NCI-H345 (cell line): ENCODE measurements at regions not wholly inside any gene's neighbourhood (a gene's known extent, or its start where the extent isn't known, plus 50 kb on each side); places are given as distances from the start of the nearest gene placed in this dataset.
A peak's percentile ranks its signal among the peaks of the same experiment; 100 is the strongest.
"Not testable (repeated sequence)": the region's sequence is repeated elsewhere in the genome, so short reads cannot be mapped to it uniquely, and the experiment has no call there.

Experiments used
- DNase-seq: peaks from one replicate; lab custom pipeline; 2025; lab: John Stamatoyannopoulos, UW

- DNase-seq, result no peak
Measured at GRCh38 chr2:138931284-138932256, 151.4 kb upstream of the NXPH2 start.

- no peak for DNase-seq
Measured at GRCh38 chr2:138930571-138930970, 150.4 kb upstream of the NXPH2 start.

DNA sequence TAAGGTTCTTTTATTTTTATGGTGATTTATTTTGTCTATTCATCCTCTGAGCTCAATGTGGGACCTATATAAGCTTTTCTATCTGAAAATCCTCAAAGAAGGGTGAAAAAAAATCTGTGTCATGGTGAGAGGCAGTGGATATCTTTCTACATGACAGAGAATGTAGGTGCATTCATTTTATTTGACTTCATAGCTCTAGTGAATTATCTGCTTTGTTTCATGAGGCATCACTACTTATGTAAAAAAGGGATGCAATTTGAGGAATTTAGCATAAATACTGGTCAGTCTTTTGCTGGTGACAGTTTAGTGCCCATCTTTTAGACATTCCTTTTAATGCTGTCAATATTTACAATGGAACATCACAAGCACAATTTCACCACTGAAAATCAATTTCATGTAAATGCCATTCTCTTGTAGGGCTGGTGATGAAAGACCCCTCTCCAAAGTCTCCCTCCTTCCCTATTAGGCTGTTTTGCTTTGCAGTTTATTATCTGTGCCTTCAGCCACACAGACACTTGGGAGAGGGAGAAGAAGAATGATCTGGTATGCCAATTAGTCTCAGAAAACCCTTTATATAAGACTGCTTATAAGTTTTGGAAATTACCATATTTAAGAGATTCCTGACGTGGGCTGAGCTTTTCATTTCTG lies 148.3 kb upstream of the NXPH2 start:
- DNase-seq, result no peak

GRCh38 chr2:138922973-138923563 lies 142.9 kb upstream of the NXPH2 start:
- peak; percentile 35 for DNase-seq

- DNase-seq, result no peak
Measured at GRCh38 chr2:138919120-138919747, 139.0 kb upstream of the NXPH2 start.

DNA sequence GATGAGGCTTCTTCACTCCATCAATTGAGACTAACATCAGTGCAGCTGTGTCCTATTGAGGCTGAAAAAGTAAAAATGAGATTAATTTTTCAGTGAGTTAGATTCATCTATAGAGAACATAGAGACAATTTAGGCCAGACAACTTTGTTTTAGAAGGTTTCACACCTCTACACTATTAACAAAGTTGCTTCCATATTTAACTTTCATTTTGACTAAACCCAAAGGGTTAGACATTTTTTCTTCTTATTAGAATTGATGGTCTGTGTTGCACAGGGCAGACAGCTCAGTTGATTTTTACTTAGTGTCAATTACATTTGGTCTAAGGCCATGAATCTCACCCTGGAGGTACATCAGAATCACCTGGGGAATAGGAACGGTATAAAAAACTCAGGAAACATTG lies 130.2 kb upstream of the NXPH2 start:
- no peak for DNase-seq

DNA sequence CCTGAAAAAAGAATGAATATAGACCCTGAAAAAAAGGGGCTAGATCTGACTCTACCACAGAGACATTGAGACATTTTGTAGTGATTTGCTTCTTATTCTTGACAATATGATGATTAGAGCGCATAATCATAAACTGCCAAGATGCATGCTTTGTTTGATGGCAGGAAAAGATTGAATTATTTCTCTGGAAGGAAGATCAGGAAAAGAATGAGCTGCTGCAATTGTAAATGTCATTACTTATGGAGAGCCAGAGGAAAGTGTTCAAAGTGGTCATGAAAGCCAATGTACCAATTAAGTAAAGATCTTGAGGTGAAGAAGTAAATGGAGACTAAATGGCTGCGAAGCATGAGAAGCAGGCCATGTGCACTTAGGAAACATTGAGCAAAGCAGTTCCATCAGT lies 126.4 kb upstream of the NXPH2 start:
- no peak for DNase-seq

- DNase-seq, result no peak
Measured at GRCh38 chr2:138902239-138902871, 122.2 kb upstream of the NXPH2 start.

- no peak for DNase-seq
Measured at GRCh38 chr2:138901530-138901929, 121.3 kb upstream of the NXPH2 start.

DNA sequence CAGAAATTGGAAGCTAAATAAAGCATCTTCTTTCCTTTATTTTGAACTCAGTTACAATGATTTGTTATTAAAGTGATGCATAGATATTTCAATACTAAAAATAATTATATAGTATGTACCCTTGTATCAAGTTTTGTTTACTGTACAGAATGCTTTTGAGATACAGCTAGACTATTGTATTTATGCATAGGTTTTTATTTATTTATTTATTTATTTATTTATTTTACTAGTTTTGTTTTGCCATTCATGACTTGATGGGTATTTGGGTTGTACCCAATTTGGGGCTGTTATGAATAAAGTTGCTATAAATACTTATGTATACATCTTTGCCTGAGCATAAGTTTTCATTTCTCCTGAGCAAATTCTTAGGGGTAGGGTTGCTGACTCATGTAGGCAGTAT lies 118.7 kb upstream of the NXPH2 start:
- DNase-seq, result no peak

DNA sequence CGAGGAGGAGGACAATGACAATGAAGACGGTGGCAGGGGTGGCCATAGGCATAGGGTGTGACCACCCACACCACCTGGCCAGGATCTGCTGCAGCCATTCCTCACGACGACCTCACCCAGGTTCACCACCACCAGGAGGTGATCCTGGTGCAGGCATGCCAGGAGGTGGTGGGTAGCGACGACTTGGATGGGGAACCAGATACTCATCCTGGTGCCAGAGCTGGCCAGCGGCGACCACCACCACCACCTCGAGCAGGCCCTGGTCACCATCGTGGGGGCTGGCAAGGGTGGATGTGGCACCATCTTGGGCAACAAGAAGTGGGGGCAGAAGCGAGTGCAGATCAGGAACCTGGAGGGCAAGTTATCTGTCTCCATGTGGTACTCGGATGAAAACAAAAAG lies 117.1 kb upstream of the NXPH2 start:
- no peak for DNase-seq

DNA sequence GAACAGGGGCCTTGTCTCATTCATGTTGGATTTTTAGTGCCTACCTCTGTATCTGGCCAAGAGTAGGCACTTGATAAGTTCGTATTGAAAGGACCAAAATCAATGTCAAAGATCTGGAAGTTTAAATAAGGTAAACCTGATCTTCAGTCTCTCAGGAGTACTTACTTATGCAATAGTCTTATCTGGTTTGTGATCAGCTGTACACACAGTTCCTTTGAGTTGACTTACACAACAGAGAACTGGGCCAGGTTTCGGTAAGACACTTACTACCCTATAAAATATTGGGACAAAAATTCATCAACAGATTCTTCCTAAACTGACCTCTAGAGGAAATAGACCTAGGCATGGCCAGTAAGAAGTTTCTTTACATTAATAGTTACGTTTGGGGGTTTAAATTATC lies 113.6 kb upstream of the NXPH2 start:
- DNase-seq, result no peak

DNA sequence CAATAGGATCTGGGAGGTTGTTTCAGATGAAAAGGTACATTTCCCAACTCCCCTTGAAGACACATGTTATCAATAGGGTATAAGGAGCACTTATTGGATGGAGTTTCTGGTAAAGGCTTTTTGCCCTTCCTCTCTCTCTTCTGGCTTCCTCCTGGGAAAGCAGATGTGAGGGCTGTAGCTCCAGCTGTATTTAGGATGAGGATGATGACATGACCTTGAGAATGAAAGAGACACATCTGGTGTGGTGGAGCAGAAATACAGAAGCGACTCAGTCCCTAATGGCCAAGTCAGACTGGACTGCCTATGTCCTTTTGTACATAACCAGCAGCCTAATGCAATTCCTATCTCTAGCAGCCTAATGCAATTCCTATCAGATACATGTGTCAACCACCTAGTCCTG lies 100.9 kb upstream of the NXPH2 start:
- DNase-seq, result no peak

DNA sequence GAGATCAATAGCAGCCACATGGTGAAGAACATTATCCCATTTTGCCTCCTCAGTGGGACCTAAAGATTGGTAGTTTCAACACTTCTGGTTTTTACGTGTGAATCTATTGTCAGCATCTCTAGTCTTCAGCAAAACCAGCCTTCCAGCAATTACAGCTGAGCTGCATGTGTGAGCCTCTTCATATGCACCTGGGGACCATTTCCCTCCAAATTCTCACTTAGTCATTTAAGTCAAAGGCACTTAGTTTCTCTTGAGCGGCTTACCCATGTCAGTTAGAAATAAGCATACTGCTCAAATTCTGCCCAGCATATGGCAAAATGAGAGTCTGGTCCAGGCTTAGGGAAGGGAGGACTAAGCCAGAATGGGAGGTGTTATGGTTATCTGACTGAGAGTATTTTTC lies 99.7 kb upstream of the NXPH2 start:
- no peak for DNase-seq

DNA sequence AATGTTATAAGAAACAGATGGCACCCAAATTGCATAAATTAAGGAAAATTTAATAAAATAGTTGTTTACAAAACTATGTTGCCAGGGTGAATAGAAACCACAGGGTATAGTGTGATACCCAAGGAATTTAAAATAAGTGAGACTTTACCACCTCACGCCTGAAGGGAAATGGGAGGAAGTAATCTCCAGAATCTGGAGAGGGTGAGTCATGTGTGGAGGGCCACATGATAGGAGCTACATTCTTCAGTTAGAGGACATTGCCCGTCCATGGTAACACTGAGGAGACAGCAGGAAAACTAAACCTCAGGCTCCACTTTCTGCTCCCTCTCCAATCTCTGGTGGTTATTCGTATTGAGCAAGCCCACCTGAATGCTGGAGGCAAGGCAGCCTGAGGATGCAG lies 97.2 kb upstream of the NXPH2 start:
- DNase-seq, result no peak

DNA sequence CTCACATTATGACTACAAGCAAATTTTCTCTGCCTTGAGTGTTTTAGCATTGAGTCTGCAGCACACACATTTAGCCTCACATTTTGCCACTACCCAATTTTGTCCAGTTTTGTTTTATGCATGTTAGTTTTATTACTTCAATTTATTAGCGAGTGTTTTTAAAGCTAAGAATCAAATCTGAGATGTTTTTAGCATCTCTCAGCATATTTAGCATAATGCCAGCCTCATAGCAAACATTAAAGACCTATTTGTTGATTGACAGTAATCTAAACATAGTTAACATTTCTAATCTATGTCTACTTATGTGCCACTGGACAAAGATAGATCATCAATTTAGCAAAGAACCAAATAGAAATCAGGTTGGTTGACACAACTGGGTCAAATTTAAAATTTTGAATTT lies 94.1 kb upstream of the NXPH2 start:
- DNase-seq, result no peak

- not testable (repeated sequence) for DNase-seq
Measured at GRCh38 chr2:138872116-138872515, 91.9 kb upstream of the NXPH2 start.

DNA sequence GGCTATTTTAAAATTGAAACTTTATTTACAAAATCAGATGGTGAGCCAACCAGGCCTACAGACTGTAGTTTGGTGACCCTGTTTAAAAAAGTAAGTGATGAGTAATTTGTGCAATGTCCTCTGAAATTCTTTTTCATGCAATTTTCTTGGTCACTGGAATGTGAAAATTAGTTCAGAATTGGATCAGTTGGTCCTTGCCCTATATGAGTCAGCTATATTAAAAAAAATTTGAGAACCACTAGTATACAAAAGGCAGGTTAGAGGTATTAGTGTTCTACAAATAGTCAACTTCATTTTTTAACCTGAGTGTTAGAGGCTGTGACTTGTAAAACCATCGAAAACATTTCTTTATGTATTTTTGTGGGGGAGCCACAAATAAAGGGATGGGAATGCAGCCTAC lies 91.1 kb upstream of the NXPH2 start:
- DNase-seq, result no peak

- no peak for DNase-seq
Measured at GRCh38 chr2:138867341-138867740, 87.2 kb upstream of the NXPH2 start.

DNA sequence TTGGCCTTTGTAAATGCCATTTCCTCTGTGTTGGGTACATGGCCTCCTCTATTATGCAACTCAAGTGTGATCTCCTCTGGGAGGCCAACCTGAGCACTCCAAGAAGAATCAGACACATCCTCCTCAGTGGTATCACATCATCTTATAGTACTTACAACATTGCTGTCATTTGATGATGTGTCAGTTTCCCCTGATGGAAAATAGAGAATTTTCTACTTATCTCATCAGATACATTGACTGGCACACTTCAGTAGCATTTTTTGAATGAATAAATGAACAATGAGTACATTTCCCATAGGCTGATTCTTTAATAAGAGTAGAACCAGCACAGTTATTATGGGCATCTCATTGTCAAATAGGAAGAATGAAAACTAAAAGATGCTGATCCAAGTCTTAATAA lies 86.6 kb upstream of the NXPH2 start:
- DNase-seq, result no peak

DNA sequence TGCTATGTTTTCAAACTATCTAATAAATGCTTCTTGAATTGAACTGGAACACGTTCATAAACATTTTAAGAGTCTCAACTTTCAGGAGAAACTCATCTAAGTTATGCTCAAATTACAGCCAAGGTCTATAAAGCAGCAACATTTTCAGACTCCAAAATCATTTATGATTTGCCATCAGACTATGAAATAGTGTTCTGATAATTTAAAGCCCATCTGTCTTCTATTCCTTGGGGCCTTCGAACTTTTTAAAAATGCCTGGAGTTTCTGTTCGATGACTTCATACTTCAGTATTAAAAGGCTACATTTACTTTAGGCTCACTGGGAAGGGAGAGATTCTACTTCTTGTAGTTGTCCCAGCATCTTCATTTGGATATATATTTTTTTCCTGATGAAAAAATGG lies 73.6 kb upstream of the NXPH2 start:
- DNase-seq, result no peak

DNA sequence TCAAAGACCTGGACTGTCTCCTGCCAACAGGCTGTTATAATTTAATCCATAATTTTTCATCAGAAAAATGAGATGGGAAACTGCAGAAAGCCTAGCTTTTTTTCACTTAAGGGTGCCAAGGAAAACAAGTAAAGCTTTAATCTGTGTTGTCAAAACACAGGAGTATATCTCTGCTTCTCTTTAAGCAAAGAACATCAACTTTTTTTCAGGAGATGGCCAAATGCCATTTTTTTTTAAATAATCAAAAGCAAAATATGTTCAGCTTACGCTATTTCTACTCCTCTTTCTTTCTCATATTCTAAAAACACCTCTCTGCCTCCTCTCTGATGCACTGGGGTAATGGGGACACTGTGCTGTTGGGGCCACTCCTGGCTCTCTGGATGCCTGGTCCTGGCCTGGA lies 73.1 kb upstream of the NXPH2 start:
- DNase-seq, result no peak
